Midbrain (tissue), 1 donor: ENCODE measurements at regions not wholly inside any gene's neighbourhood (a gene's known extent, or its start where the extent isn't known, plus 50 kb on each side); places are given as distances from the start of the nearest gene placed in this dataset.

Source experiments
- DNase-seq: peaks from one replicate; lab custom pipeline; 2025; lab: John Stamatoyannopoulos, UW

DNA sequence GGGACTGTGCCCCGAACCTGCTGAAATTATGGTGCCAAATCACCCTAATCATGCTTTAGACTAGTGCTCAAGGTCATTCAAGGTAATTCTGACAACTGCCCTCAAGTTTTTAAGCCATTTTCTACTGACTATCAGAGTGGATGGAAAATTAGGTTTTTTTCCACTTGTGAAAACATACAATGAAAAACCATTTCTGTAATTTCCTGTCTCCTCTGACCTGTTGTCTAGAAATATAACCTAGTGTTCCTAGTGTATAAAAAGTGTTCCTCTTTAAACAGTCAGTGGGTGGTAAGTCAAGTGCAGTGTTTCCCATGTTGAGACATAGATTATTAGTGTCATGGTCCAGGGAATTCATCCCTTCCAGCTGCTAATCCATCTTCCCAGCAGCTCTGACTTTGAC lies 232.8 kb upstream of the UMPS start:
- no peak for DNase-seq

DNA sequence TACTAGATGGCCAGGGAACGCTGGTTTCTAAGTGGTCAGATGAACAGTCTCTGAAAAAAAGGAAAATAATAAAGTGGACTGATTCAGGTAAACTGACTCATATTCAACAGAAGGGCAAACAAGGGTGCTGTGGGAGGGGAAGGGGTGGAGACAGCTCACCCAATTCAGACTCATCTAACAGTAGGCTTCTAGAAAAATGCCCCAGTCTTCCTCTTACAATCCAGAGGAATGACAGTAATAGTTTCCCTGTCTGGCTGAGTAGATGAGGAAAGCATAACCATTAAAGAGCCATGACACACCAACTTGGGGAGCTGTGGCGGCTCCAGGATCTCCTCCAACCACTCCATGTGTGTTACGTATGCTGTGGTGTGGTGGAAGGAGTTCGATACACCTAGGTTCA lies 231.4 kb upstream of the UMPS start:
- DNase-seq, result no peak

DNA sequence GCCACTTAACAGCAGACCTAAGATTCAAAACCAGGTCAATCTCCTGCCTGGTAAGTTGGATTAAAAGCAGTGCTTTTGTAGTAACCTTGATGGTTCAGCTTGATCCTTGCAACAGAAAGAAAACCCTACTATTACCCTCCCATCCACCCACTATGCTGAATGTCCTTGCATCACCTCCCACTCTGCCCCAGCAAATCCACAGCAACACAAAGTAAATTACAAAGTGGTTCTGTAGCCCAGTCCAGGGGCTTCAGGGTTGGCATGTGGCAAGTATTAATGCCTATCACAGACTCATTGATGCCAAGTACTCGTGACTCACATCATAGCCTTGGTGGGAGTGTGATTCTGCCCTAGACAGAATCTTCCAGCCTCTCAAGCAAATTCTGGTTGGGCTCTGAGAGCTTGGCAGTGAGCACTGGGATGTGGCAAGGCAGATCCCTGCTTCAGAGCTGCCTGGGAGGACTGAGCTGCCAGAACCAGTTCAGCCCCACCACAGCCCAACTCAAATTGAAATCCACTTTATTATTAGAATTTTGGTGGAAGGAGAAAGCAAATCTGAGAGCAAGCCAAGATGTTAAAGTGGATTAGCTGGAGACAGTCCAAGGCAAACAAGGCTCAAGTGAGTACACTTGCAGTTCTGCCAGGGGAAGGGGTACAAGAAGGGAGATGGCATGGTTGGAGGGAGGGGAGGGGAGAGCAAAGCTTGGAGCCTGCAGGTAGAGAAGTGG lies 225.8 kb upstream of the UMPS start:
- no peak for DNase-seq

DNA sequence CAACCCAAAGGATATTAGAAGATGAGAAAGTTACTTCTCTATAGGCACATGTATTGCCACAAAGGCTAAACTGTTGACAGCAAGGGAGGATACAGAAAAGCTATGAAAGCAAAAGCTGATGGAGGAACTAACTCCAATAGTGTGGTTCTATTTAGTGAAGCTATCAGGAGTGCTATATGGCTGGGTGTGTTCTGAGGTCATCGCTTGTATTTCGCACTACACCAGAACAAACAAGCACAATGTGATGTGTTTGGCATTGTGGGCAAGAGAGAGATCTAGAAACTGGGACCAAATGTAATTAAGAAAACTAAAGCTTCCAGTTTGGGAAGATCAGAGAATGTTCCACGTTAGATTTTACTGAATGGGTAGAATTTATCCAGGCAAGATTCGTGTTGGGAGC lies 220.4 kb upstream of the UMPS start:
- no peak for DNase-seq

DNA sequence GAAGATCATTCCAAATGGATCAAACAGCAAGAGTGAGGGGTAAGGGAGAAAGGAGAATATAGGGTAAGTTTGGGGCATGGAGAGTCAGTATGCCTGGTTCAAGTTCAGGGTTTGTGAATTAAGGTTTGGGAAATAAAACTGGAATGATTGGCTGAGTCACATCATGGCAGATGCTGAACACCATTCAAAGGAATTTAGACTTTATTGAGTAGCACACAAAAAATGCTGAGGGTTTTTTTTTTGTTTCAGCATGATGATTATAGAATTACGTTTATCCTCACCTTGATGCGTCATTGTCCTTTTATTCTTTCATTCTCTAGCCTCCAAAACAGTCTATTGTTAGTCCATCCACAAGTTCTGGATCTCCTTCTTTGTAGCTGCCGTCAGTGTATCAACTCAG lies 220.0 kb upstream of the UMPS start:
- DNase-seq, result no peak

DNA sequence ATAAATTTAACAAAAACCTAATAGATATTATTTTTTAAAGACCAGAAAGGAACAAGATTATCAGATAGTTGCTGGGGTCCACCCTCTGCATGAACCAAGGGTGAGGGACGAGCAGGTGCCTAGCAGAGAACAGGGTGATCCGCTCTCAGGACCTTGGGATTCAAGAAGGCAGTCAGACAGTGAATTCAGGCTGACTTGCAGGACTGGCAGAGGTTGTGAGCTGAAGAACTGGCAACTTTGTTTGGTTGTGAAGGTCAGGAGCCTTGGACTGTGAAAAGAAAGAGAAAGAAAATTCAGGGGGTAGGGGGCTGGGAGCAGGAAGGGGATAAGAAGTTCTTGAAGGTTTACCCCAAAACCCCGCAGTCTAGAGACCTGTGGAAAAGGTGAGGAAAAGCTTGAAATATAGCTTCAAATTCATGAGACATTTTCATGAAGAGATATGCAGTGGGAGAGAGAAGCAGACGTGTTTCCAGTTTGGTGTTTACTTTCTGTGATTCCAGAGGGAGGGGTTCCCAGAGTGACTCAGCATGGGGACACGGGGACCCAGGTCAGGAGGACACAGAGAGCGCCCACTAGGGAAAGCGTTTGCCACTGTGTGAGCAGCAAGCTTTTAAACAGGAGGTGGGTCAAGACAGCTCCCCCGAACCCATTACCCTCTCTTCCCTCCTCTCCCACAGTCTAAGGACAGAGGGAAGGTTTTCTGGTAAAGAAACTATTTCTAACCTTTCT lies 217.2 kb upstream of the UMPS start:
- no peak for DNase-seq

DNA sequence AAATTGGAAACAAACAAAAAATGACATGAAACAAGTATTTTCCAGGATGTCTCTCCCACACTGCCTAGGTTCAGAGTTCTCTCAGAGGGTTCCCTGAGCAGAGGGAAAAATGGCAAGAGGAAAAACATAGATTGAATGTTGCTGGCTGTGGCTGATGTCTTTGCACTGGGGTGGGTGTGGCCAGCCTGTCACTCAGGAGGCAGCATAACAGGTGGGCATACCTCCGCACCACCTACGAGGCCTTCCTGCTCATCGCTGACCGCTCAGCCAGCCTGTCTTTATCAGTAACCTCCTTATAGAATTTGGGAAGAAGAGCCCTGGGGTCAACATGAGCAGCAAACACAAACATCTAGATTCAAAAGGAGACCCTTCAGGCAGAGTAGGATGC lies 216.6 kb upstream of the UMPS start:
- DNase-seq, result no peak

DNA sequence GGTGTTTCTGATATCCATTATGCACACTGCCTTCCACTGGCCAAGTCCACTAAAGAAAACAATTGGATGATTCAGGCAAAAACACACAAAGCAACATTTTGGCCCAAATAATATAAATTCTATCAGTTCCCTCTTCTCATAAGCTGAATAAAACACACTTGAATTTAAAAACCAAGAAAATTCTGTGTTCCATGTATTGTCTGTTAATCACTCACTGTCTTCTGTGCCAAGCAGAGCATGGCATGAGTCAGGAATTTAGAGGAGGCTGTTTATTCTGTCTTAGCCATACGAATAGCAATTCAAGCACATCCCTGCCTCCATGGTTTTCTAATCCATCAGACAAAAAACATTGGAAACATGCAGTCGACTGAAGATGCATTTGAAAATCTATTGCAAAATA lies 215.6 kb upstream of the UMPS start:
- DNase-seq, result peak; percentile 21

DNA sequence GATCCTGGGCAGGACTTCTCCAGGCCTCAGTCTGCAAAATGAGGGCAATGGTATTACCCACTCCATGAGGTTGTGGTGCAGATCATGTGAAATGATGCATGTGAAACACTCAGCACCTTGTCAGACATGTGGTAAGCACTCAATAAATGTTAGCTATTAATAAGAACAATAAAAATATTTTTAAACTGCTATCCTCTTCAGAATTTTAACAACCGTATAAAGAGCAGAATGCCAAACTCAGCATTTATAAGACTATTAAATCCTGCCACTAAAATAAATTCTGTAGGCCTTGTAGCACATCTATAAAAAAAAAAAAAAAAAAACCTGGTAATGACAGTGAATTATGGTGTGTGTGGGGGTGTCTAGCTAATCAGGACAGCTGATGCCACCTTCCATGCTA lies 213.9 kb upstream of the UMPS start:
- DNase-seq, result no peak

DNA sequence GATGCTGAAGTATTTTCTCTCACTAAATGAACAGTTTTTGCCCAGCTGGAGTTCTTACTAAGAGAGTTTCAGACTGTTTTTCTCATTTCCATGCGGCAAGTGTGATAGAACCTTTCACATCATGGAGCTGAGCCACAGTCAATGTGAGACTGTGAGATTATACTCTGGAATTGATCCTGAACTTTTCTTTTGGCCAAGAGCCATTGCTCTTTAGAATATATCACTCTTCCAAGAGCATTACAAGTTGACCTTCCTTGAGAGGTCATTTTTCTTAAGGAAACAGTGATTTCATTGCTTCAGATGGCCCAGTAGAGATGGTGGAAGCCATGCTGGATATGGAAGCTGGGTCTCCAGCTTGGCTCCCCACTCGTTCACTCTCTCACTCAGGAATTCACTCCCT lies 212.9 kb upstream of the UMPS start:
- no peak for DNase-seq

DNA sequence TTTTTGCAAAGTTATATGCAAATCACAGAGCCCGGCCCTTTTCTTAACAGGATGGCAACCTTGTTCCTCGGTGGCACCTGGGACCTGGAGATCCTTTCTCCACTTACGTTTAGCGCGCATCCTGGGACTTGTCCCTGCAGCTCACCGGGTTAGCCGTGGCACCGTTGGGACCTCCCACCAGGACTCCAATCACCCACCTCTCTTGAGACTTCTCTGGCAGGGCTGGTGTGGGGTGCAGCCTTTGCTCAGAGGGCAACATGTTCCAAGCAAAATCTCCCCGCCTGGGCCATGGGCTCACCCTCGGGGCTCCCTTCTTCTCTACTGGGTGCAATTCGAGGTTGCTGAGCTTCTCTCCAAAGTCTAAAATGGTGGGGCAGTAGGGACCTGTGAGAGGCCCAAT lies 211.9 kb upstream of the UMPS start:
- no peak for DNase-seq

DNA sequence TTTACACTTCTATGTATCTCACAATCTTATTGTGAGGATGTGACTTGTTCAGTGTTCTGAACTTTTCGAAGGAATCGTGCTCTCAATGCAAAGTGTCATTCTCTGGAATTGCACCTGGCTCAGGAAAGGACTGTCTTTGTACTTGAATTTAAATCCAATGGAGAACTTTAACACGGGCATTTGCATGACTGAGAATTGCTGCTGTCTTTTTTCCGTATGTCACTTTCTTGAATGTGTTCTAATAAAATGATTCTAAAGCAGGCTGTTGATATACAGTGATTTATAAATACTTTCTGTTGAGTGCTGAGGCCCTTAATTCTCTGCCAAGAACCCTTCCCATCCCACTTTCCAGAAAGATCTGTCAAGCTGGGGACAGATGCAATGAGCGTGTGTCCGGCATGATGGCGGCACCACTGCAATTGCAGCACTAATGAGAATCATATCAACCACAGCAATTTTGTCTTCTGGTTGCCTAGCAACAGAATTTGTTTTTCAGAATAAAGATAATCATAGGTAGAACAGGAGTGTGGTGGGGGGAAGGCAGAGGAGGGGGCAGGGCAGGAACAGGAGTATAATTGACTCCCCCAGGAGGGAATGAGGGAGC lies 210.6 kb upstream of the UMPS start:
- DNase-seq, result no peak

DNA sequence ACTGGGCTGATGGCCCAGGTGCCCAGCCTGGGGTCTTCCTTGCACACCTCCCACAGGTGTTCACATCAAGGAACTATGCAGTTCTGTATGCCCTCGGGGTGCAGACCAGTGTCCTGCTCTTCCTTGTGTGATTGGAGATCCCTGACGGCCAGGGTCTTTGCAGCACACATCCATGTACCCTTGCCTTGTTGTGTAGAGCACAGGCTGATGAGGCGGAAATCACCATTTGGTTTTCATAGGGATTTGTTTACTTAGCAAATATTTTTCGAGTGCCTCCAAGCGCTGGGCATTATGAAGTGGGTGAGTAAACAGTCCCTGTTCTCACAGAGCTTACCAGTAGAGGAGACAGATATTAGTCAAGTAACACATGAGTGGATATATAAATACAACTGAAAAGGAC lies 209.3 kb upstream of the UMPS start:
- DNase-seq, result no peak

DNA sequence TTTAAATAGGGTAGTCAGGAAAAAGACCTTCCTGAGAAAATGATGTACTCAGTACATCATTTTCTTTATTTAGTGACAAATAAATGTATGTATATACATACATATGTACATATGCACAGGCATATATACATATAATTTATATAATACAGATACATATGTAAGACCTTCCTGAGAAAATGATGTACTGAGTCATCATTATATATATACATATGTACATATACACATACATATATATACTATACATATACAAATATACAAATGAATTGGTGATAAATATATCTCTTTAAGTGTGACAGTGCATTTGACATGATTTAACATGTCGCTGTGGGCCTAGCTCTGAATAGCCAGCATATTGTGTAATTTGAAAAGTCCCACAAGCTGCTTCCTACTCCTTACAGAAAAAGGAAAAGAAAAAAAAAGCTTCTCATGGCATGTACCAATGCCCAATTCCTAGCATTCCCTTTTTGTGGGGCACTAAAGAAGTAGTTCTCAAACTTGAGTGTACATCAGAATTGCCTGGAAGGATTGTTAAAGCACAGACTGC lies 208.1 kb upstream of the UMPS start:
- DNase-seq, result no peak

DNA sequence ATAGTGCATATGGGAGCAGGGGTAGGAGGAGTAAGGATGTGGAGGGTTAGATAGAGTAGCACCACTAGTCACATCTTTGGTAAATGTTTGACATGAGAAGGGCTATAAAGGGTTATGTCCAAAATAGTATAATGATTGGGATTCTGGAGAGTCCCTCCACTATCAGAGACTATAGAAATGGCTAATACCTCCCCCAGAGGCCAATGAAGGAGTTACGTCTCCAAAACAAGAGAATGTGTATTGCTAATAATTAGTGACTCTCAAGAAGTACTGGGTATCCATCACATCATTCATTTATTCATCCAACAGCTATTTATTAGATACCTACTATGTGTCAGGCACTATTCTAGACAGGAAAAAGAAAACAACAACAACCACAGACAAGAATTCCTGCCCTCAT lies 203.7 kb upstream of the UMPS start:
- DNase-seq, result no peak

DNA sequence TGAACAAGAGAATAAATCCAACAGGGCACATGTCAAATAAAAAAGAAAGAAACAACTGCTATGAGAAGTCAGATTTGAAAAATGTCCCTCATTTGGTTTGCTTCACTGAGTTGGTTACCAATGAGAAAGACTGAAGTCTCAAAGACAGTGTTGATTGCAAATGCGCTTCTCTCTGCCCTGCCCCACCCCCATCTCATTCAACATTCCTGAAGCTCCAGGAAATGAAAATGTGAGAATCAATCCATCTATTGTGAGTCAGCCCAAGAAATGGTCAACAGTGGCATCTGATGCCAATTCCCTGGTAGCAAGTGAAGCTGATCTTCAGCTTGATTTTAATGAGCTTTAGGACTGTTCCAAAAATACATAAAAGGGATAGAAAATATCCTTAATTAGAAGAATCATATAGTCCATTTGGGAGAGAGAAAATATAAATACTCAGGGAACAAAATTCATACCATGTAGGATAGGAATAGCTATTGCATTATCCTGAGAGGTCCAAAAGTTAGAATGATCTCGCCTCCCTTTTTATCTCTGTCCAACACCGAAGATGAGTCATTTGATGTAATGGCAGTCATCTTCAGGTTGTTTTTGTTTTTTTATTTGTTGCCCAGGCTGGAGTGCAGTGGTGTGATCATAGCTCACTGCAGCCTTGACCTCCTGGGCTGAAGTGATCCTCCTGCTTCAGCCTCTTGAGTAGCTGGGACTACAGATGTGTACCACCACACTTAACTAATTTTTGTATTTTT lies 200.3 kb upstream of the UMPS start:
- DNase-seq, result peak; percentile 46

DNA sequence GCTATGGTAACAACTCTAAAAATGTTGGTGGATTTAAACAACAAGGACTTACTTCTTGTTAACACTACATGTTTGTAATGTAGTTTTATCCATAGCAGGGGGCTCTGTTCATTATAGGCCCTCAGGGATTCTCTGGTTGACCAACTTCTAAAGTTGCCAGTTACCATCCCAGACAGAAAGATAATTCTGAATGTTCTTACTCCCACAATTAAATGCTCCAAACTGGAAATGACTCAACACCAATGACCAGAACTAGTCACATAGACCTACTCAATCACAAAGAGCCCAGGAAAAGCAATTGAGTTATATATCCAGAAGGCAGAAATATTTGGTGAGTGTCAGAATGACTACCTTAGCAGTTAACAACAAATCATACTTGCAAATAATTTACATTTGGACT lies 199.3 kb upstream of the UMPS start:
- DNase-seq, result no peak

DNA sequence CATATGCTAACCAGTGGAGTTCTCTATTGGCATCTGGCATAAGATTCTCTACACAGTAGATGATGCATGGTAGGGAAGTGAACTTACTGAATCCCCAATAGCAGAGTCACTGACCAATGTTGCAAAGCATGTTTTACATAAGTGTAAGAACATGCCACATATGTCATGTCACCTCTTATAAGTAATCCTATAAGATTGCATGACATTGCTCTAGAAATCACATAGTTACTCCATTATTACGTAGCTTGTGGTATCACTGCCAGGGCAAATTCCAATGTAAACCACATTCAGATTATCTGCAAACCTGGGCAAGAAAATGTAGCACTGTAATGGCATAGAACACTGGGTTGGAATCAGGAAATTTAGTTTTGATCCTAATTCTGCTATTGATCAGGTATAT lies 198.2 kb upstream of the UMPS start:
- no peak for DNase-seq

DNA sequence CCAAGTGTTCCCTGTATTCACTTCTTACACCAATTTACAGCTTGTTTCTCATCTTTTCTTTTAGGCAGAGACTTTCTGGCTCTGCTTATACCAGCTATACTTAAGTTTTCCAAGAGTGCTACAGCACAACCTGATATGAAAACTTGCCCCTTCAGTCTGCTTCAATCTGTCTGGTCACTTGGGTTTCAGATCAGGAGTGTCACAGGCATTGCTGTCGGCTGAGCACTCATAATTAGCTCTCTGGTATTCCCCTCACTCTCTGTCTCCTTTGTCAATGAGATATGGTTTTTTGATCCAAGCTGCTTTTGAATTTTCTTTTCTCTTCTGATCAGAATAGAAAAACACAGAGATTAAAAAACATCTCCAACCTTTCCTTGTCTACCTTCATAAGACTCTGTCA lies 194.9 kb upstream of the UMPS start:
- DNase-seq, result no peak

DNA sequence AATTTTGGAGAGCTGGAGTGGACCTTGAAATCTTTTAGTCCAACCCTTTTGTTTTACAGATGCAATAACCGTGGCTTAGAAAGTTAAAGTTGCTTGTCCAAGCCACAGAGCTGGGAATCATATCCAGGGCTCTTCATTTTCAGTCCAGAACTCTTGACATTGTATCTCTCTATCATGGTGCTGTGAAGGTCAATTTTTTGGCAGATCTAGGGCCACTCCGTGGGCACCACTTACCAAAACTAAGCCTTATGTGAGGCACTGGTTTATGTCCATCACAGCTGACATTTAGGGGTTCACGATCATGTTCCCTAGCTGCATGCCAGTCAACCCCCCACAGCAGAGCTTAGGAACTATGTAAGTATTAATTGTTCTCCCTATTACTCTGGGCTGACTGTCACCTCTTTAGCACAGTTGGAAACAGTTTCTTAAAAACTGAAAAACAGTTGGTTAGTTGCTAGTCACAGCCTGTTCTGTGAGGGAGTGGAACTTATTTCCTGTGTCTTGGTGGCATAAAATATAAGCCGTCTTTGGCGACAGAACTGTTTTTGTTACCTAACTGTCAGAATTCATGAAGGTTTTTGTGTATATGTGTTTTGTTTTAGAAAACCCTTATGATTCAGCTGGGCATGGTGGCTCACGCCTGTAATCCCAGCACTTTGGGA lies 189.6 kb upstream of the UMPS start:
- DNase-seq, result no peak

DNA sequence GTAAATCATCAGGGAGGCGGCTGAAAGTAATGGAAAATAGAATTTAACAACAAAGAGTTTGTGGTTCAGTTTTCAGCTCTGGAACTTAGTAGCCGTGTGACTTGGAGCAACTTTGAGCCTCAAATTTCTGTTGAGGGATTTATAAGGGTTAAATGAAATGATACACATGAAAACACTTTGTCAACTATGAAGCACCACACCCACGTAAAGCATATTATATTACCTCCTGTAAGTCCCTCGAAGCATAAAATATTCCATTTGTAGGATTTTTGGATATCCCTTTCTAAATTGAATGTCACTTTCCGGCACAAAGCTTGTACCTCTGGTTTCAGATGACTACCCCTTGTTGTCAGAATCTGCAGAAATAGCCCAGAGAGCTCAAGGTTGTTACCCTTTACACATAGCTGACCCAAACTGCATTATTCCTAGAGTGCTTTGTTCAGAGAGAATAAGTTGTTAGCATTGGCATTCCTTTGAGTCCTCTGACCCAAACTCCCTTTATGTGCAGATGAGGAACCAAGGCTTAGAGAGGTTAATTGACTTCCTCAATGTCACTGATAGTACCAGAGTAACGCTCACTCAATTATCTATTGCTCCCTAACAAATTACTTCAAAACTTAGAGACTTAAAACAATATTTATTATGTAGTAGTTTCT lies 187.9 kb upstream of the UMPS start:
- no peak for DNase-seq
